Psoas muscle (tissue), 7 donors: ENCODE measurements at regions not wholly inside any gene's neighbourhood (a gene's known extent, or its start where the extent isn't known, plus 50 kb on each side); places are given as distances from the start of the nearest gene placed in this dataset.
A peak's percentile ranks its signal among the peaks of the same experiment; 100 is the strongest.

Experiments used
- ATAC-seq, 4 donors: fragments of 200-7000 bp; cut with Tn5 transposase; one replicate each; pipeline ENCODE4 v1.9.1; 2020; ENCODE audit warnings: moderate library complexity in 3 of 4, mild to moderate bottlenecking in 2 of 4
- DNase-seq, 2 donors: peaks; one replicate each; pipeline ENCODE4 v3.0.0-alpha.2; 2020
- H3K27ac ChIP-seq: fragments of 200-600 bp; one replicate; pipeline ENCODE4 v1.8.0; 2022
- H3K27me3 ChIP-seq, 3 donors: fragments of 200-600 bp in 1 of 3; one replicate each; pipeline versions ENCODE4 v1.6.1 to v1.8.0; 2013 to 2022; ENCODE audit warnings: low read length in 2 of 3, mild to moderate bottlenecking in 2 of 3, moderate library complexity in 1 of 3; ENCODE audit not compliant: insufficient read depth in 3 of 3
- H3K36me3 ChIP-seq, 2 donors: fragments of 200-600 bp in 1 of 2; one replicate each; pipeline versions ENCODE4 v1.6.1 to v1.8.0; 2013 to 2022; ENCODE audit warnings: low read depth in 1 of 2, mild to moderate bottlenecking in 1 of 2, moderate library complexity in 1 of 2; ENCODE audit not compliant: insufficient read depth in 1 of 2
- H3K4me1 ChIP-seq: fragments of 200-600 bp; one replicate; pipeline ENCODE4 v1.8.0; 2022
- H3K4me3 ChIP-seq: fragments of 200-600 bp; one replicate; pipeline ENCODE4 v1.8.0; 2022; ENCODE audit warnings: mild to moderate bottlenecking
- H3K9me3 ChIP-seq: fragments of 200-600 bp; one replicate; pipeline ENCODE4 v1.8.0; 2022
- WGBS, 3 donors: extraction: QIAGEN DNeasy Blood & Tissue Kit; methylation state at CpG; one replicate each; pipeline versions ENCODE4 v1.1.6 to v1.1.7; 2013; 5-methylcytosine and 5-hydroxymethylcytosine counted together
- intact Hi-C, 2 donors: fragments of 100-400 bp; cut with DNase I; formaldehyde crosslinking; loops; one replicate each; pipeline versions ENCODE4 v1.11.0 to v1.14.2; 2022
- TF ChIP-seq, protein P1 (sequence below): fragments of 200-600 bp; IDR thresholded peaks from one replicate; pipeline ENCODE4 v1.8.0; 2022; ENCODE audit warnings: antibody characterized with exemption
- donor health status: healthy with polysubstance abuse.
- donor health status: DM: no; HTN: no; CAD: no; lungs with moderate emphysema.
- donor health status: Bipolar disorder and iron deficiency.
- donor health status: healthy.
- donor health status: DM: yes; HTN: yes; CAD: no.
- donor health status: DM: no; HTN: no; CAD: no.
- donor health status: DM: yes; HTN: yes; CAD: no.

DNA sequence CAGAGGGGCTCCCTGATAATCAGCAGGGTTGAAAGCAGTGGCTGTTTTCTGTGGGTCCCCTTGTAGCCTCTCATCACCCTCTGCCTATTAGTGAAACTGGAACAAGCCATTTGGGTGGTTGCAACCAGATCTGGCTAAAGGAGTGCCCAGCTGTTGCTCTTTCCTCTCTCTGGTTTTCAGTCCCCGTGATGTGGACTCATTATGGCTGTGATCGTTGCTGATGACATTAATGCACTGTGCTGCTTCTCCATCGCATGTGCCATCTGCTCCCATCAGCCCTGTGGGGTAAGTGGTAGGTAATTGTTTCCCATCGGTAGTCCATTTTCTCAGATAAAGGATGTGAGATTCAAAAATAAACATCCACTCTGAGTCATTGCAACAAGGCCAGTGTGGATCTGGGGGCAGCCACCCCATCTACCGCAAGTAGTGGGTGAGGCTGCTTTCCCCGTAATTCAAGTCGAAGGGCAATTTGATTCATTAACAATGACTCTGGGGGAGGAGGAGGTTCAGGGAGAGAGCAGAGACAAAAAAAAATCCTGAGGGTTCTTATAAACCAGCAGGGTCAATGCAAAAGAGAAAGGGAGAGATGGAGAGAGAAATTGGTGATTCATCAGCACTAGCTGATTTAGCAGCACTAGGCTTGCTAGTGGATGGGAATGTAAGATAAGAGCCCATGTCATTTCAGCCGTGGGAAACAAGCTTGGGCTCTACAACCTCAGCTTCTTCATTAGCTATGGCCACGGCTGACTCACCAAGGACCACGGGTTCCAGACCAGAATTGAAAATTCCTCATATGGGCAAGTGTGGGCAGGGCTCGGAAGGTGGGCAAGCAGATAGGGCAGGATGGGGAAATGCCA lies 357.8 kb downstream of the MID1IP1 start:
- Histone ChIP-seq H3K4me1 (no peaks in the 10 kb centered on the region), H3K4me3 (no peak overlapping the region), H3K27me3 (peaks cover 0 to 15% (median 0%) of the 10 kb centered on the region in 3 donors), H3K36me3 (no peaks in the 10 kb centered on the region), H3K27ac (no peak overlapping the region), H3K9me3 (no peaks in the 10 kb centered on the region)
- no peak for ATAC-seq
- WGBS, 3 donors, result 52 to 65% (median 55%) methylated on average over 11 of the region's 11 CpGs
- no peak for DNase-seq
- TF ChIP-seq, protein P1, sequence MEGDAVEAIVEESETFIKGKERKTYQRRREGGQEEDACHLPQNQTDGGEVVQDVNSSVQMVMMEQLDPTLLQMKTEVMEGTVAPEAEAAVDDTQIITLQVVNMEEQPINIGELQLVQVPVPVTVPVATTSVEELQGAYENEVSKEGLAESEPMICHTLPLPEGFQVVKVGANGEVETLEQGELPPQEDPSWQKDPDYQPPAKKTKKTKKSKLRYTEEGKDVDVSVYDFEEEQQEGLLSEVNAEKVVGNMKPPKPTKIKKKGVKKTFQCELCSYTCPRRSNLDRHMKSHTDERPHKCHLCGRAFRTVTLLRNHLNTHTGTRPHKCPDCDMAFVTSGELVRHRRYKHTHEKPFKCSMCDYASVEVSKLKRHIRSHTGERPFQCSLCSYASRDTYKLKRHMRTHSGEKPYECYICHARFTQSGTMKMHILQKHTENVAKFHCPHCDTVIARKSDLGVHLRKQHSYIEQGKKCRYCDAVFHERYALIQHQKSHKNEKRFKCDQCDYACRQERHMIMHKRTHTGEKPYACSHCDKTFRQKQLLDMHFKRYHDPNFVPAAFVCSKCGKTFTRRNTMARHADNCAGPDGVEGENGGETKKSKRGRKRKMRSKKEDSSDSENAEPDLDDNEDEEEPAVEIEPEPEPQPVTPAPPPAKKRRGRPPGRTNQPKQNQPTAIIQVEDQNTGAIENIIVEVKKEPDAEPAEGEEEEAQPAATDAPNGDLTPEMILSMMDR, result no peak
- intact Hi-C loops, result no loop called here

- Histone ChIP-seq H3K27ac (no peak overlapping the region), H3K9me3 (no peaks in the 10 kb centered on the region), H3K4me1 (no peaks in the 10 kb centered on the region), H3K27me3 (peaks cover 0 to 15% (median 0%) of the 10 kb centered on the region in 3 donors), H3K36me3 (no peaks in the 10 kb centered on the region), H3K4me3 (no peak overlapping the region)
- TF ChIP-seq, protein P1, result no peak
- ATAC-seq, result no peak
- DNase-seq, result no peak
- intact Hi-C loops, result loop anchor here in 1 of 2 donors (5.0 kb wide), 1 partner anchor 82 kb away; no protein-coding TSS in a partner anchor
- WGBS, 3 donors, result 74 to 92% (median 87%) methylated on average over 4 of the region's 4 CpGs
These were observed 358.8 kb downstream of the MID1IP1 start for GRCh38 chrX:39159921-39160507.

GRCh38 chrX:39161611-39162255 lies 360.5 kb downstream of the MID1IP1 start:
- peaks cover 0 to 15% (median 0%) of the 10 kb centered on the region in 3 donors for H3K27me3 ChIP-seq
- no peak for ATAC-seq

DNA sequence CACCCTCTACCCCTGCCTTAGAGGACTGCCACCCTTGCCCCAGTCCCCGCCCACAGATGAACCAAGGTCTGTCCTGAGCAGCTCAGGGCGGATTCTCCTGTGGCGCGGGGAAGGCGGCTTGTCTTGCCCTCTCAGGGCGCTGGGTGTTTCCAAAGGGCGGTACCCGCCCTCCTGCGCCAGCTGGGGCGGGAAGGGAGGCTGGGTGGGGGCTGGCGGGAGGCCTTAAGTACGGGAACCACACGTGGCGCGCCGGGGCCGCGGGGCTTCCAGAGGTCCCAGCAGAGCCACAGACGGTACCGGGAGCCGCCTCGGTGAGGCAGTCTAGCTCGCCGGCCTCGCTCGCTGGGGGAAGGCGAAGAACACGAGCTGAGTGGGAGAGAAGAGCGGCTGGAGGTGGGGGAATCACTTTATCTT lies 361.1 kb downstream of the MID1IP1 start:
- Histone ChIP-seq H3K4me1 (no peaks in the 10 kb centered on the region), H3K4me3 (peak overlapping the region; percentile 22), H3K27me3 (peaks cover 0 to 15% (median 0%) of the 10 kb centered on the region in 3 donors), H3K36me3 (no peaks in the 10 kb centered on the region), H3K9me3 (no peaks in the 10 kb centered on the region), H3K27ac (no peak overlapping the region)
- DNase-seq (peak; percentile 33 to 60), ATAC-seq (peak; percentile 46 to 66 (median 56))
- 18 to 28% (median 24%) methylated on average over 13 to 29 of the region's 29 CpGs for WGBS, 3 donors
- intact Hi-C loops, result loop anchor here in 1 of 2 donors (5.0 kb wide), 1 partner anchor 80 kb away; no protein-coding TSS in a partner anchor
- TF ChIP-seq, protein P1, result peak; percentile 11

More at GRCh38 chrX:39161611-39162255, 360.5 kb downstream of the MID1IP1 start:
- no peak overlapping the region for H3K27ac ChIP-seq
- intact Hi-C loops, result loop anchor here in 1 of 2 donors (5.0 kb wide), 1 partner anchor 81 kb away; no protein-coding TSS in a partner anchor
- TF ChIP-seq, protein P1, result no peak
- WGBS, 3 donors, result 72 to 98% (median 85%) methylated on average over 3 of the region's 3 CpGs
- DNase-seq, result no peak
- H3K9me3 ChIP-seq, result no peaks in the 10 kb centered on the region
- H3K4me3 ChIP-seq, result no peak overlapping the region
- H3K36me3 ChIP-seq, result no peaks in the 10 kb centered on the region
- H3K4me1 ChIP-seq, result no peaks in the 10 kb centered on the region
